Kidney (tissue), 13 donors: ENCODE measurements at regions not wholly inside any gene's neighbourhood (a gene's known extent, or its start where the extent isn't known, plus 50 kb on each side); places are given as distances from the start of the nearest gene placed in this dataset.
A peak's percentile ranks its signal among the peaks of the same experiment; 100 is the strongest.
"Not testable (repeated sequence)": the region's sequence is repeated elsewhere in the genome, so short reads cannot be mapped to it uniquely, and the experiment has no call there.

Source experiments
- DNase-seq, 5 donors: peaks; one replicate each; pipeline ENCODE4 v3.0.0-alpha.2; 2013 to 2020
- FAIRE-seq: peaks from 2 replicates; lab custom pipeline; 2012; peaks lifted over from hg19 to GRCh38; lab: Jason Lieb, UNC
- H3K27ac ChIP-seq, 2 donors: one replicate each; pipeline ENCODE4 v1.7.0; 2013; ENCODE audit warnings: low read depth in 2 of 2, low read length in 2 of 2, inconsistent platforms in 1 of 2
- H3K27me3 ChIP-seq: one replicate; pipeline ENCODE4 v1.7.1; 2013; ENCODE audit warnings: low read length, inconsistent platforms; ENCODE audit not compliant: control insufficient read depth, insufficient read depth
- H3K36me3 ChIP-seq, 3 donors: one replicate each; pipeline versions ENCODE4 v1.7.0 to v1.7.1; 2013; ENCODE audit warnings: low read length in 3 of 3, control low read depth in 1 of 3, inconsistent platforms in 1 of 3; ENCODE audit not compliant: insufficient read depth in 3 of 3, control insufficient read depth in 2 of 3
- H3K4me1 ChIP-seq, 3 donors: one replicate each; pipeline versions ENCODE4 v1.7.0 to v1.7.1; 2013; ENCODE audit warnings: low read length in 3 of 3, inconsistent platforms in 1 of 3, low read depth in 1 of 3; ENCODE audit not compliant: control insufficient read depth in 2 of 3, insufficient read depth in 2 of 3
- H3K4me3 ChIP-seq, 3 donors: one replicate each; pipeline versions ENCODE4 v1.7.0 to v1.8.1; 2013; ENCODE audit warnings: low read length in 3 of 3, control low read depth in 1 of 3, inconsistent platforms in 1 of 3
- H3K9ac ChIP-seq, 3 donors: one replicate each; pipeline versions ENCODE4 v1.7.0 to v1.7.1; 2013; ENCODE audit warnings: low read length in 3 of 3, control low read depth in 1 of 3, inconsistent platforms in 1 of 3
- H3K9me3 ChIP-seq, 3 donors: one replicate each; pipeline versions ENCODE4 v1.7.0 to v1.7.1; 2013; ENCODE audit warnings: low read length in 3 of 3, control low read depth in 1 of 3, inconsistent platforms in 1 of 3; ENCODE audit not compliant: control insufficient read depth in 2 of 3, insufficient read depth in 1 of 3
- intact Hi-C: fragments of 100-400 bp; cut with DNase I; formaldehyde crosslinking; loops from one replicate; pipeline ENCODE4 v1.11.1; 2022
- TF ChIP-seq, protein P1 (sequence below): IDR thresholded peaks from 3 replicates; pipeline ENCODE4 v1.5.1; 2012; ENCODE audit warnings: mild to moderate bottlenecking, moderate library complexity, borderline replicate concordance; ENCODE audit not compliant: insufficient read depth; ENCODE audit errors: extremely low read depth
- donor health status: control.
- donor health status: control.
- donor health status: control.
- donor health status: control.
- donor health status: control.
- donor health status: DM: yes; HTN: yes; CAD: no.
- donor health status: Normal renal cell carcinoma (clear cell type).

DNA sequence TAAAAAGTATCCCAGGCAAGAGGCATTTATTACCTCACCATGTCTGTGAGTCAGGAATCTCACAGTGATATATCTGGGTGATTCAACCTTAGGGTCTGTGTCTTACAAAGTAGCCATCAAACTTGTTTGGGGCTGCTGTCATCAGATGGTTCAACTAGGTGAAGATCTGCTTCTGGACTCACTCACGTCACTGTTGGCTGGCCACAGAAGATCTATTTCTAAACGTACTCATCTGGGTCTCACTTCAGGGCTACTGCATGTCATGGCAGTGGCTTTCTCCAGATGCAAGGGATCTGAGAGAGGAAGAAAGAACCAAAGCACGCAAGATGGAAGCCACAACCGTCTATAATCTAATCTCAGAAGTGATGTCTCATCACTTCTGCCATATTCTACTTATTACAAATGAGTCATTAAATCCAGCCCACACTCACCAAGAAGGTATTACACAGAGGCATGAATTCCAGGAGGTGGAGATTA, 267.8 kb upstream of the ANKRD50 start:
- no peaks in the 10 kb centered on the region for H3K9me3 ChIP-seq
- FAIRE-seq (no peak), DNase-seq (no peak)
- no peaks in the 10 kb centered on the region for H3K27me3 ChIP-seq
- H3K4me1 ChIP-seq = no peaks in the 10 kb centered on the region
- TF ChIP-seq, protein P1, sequence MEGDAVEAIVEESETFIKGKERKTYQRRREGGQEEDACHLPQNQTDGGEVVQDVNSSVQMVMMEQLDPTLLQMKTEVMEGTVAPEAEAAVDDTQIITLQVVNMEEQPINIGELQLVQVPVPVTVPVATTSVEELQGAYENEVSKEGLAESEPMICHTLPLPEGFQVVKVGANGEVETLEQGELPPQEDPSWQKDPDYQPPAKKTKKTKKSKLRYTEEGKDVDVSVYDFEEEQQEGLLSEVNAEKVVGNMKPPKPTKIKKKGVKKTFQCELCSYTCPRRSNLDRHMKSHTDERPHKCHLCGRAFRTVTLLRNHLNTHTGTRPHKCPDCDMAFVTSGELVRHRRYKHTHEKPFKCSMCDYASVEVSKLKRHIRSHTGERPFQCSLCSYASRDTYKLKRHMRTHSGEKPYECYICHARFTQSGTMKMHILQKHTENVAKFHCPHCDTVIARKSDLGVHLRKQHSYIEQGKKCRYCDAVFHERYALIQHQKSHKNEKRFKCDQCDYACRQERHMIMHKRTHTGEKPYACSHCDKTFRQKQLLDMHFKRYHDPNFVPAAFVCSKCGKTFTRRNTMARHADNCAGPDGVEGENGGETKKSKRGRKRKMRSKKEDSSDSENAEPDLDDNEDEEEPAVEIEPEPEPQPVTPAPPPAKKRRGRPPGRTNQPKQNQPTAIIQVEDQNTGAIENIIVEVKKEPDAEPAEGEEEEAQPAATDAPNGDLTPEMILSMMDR = no peak
- no peaks in the 10 kb centered on the region for H3K36me3 ChIP-seq
- no peak overlapping the region for H3K9ac ChIP-seq
- intact Hi-C loops = no loop called here
- no peak overlapping the region for H3K4me3 ChIP-seq
- H3K27ac ChIP-seq = no peak overlapping the region

DNA sequence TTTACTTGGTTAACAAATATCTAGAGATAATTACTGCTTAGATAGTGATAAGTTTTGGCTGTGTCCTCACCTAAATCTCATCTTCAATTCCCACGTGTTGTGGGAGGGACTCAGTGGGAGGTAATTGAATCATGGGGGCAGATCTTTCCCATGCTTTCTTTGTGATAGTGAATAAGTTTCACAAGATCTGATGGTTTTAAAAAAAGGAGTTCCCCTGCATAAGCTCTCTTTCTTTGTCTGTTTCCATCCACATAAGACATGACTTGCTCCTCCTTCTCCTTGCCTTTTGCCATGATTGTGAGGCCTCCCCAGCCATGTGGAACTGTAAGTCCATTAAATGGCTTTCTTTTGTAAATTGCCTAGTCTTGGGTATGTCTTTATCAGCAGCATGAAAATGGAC, 266.0 kb upstream of the ANKRD50 start:
- H3K36me3 ChIP-seq, H3K27ac ChIP-seq, intact Hi-C loops, H3K9me3 ChIP-seq, H3K27me3 ChIP-seq, DNase-seq, FAIRE-seq, H3K4me1 ChIP-seq, H3K9ac ChIP-seq, H3K4me3 ChIP-seq: not testable (repeated sequence)

DNA sequence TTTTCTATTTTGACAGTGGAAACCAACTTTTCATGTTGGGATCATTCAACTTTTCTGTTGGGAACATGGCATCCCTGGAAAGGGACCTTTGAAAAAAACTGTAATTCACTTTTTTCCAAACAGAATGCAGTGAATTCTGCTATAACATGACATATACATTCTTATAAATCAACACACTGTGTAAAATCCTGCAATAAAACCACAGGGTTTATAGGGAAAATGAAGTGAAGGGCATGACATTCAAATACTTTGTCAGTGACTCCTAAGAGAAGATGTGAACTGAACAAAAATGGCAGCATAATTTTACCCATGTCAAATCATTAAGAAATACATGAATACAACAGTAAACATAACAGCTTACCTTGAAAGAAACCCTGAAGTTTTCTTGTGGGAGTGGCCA, 264.5 kb upstream of the ANKRD50 start:
- no peak overlapping the region for H3K9ac ChIP-seq
- H3K27ac ChIP-seq = no peak overlapping the region
- H3K36me3 ChIP-seq = no peaks in the 10 kb centered on the region
- H3K4me3 ChIP-seq = no peak overlapping the region
- TF ChIP-seq, protein P1 = no peak
- FAIRE-seq (no peak), DNase-seq (no peak)
- intact Hi-C loops = no loop called here
- no peaks in the 10 kb centered on the region for H3K27me3 ChIP-seq
- H3K4me1 ChIP-seq = no peaks in the 10 kb centered on the region
- H3K9me3 ChIP-seq = no peaks in the 10 kb centered on the region

DNA sequence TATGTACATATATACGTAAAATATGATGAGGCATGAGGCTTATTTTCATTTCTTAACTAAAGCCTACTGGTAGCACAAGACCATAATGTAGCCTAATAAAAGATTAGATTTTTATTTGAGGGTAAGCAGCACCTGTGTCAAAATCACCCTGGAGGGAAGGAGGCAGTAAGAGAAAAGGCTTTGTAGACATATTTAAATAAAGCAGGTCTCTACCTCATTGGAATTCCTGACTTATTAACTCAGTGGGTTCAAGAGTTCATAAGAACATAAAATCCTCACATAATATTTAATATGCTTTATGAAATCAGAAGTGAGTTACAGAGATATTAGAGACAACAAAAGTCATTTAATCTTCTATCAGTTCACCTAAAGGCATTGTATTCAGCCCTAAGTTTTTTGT, 261.6 kb upstream of the ANKRD50 start:
- no peak for FAIRE-seq
- TF ChIP-seq, protein P1 = no peak
- Histone ChIP-seq H3K9me3 (no peaks in the 10 kb centered on the region), H3K9ac (no peak overlapping the region), H3K36me3 (no peaks in the 10 kb centered on the region), H3K4me1 (no peaks in the 10 kb centered on the region), H3K4me3 (no peak overlapping the region), H3K27ac (no peak overlapping the region), H3K27me3 (no peaks in the 10 kb centered on the region)
- intact Hi-C loops = no loop called here
- DNase-seq = peak in 2 of 5 donors; percentile 22 to 37
